ENCODE measurements at regions not wholly inside any gene's neighbourhood (a gene's known extent, or its start where the extent isn't known, plus 50 kb on each side); places are given as distances from the start of the nearest gene placed in this dataset.

DNA sequence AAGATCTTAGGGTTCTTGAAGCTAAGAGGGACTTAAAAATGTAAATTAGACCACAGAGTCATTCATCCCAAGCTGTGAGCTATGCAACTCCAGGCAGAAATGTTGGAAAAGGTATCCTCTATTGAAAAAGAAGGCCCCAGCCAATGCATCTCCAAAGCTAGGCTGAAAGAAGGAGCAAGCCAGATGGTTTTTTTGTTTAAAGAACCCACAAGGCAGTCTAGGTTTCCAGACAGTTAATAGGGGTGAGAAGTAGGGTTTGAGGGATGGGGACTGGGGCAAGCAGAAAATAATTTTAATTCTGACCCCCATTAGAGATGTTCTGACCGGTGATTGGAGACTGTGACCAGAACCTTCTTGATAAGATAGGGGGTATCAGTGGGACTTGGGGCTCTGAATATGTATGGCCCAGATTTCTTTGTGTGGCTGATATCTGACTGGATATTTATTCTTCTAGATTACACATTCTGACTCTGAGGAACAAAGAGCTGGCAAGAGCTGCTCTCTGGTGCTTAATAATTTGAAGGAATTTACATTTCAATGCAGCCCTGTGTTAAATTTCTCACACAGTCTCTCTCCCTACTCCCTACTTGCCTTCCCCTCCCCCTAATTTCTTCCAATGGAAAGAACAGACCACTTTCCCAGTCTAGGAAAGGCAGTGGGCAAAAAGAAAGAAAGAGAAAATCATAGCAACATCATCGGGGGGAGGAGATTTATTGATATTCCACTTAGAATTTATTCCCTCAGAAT is 104.9 kb downstream of the NUF2 start:
- TF ChIP-seq, protein P1, sequence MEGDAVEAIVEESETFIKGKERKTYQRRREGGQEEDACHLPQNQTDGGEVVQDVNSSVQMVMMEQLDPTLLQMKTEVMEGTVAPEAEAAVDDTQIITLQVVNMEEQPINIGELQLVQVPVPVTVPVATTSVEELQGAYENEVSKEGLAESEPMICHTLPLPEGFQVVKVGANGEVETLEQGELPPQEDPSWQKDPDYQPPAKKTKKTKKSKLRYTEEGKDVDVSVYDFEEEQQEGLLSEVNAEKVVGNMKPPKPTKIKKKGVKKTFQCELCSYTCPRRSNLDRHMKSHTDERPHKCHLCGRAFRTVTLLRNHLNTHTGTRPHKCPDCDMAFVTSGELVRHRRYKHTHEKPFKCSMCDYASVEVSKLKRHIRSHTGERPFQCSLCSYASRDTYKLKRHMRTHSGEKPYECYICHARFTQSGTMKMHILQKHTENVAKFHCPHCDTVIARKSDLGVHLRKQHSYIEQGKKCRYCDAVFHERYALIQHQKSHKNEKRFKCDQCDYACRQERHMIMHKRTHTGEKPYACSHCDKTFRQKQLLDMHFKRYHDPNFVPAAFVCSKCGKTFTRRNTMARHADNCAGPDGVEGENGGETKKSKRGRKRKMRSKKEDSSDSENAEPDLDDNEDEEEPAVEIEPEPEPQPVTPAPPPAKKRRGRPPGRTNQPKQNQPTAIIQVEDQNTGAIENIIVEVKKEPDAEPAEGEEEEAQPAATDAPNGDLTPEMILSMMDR (IDR thresholded peaks at IDR 0.05), result no peak
- no peak for TF ChIP-seq EP300 (IDR thresholded peaks at IDR 0.05)
